T-helper 1 cell (primary cell): ENCODE measurements at regions not wholly inside any gene's neighbourhood (a gene's known extent, or its start where the extent isn't known, plus 50 kb on each side); places are given as distances from the start of the nearest gene placed in this dataset.
A peak's percentile ranks its signal among the peaks of the same experiment; 100 is the strongest.

Source experiments
- DNase-seq, 5 donors: peaks; one replicate each; pipeline ENCODE4 v3.0.0-alpha.2; 2012 to 2020

- no peak for DNase-seq
These were observed 160.1 kb downstream of the TMX1 start for GRCh38 chr14:51400139-51400538.

GRCh38 chr14:51401272-51401671, 161.2 kb downstream of the TMX1 start:
- DNase-seq: no peak

- DNase-seq: no peak
These were observed 161.7 kb downstream of the TMX1 start for GRCh38 chr14:51401756-51402155.

- no peak for DNase-seq
These were observed 170.8 kb downstream of the TMX1 start for GRCh38 chr14:51410897-51411296.

- DNase-seq: peak in 4 of 5 donors; percentile 17 to 74 (median 33)
These were observed 179.6 kb downstream of the TMX1 start for GRCh38 chr14:51419685-51420084.

GRCh38 chr14:51422704-51423103, 182.7 kb downstream of the TMX1 start:
- DNase-seq: no peak

GRCh38 chr14:51424041-51424440, 184.0 kb downstream of the TMX1 start:
- DNase-seq: no peak

GRCh38 chr14:51424561-51425251, 184.7 kb downstream of the TMX1 start:
- DNase-seq: no peak

GRCh38 chr14:51428981-51429380, 188.9 kb downstream of the TMX1 start:
- DNase-seq: no peak

GRCh38 chr14:51430079-51430478, 190.0 kb downstream of the TMX1 start:
- DNase-seq: no peak

- no peak for DNase-seq
These were observed 190.6 kb downstream of the TMX1 start for GRCh38 chr14:51430633-51431032.

GRCh38 chr14:51431033-51431709, 191.1 kb downstream of the TMX1 start:
- no peak for DNase-seq

GRCh38 chr14:51431741-51432140, 191.7 kb downstream of the TMX1 start:
- DNase-seq: no peak

- DNase-seq: no peak
These were observed 192.4 kb downstream of the TMX1 start for GRCh38 chr14:51432302-51432948.

GRCh38 chr14:51436630-51437029, 196.6 kb downstream of the TMX1 start:
- DNase-seq: no peak

GRCh38 chr14:51439896-51440295, 199.8 kb downstream of the TMX1 start:
- DNase-seq: no peak

- no peak for DNase-seq
These were observed 201.0 kb downstream of the TMX1 start for GRCh38 chr14:51441001-51441400.

GRCh38 chr14:51442513-51443175, 202.6 kb downstream of the TMX1 start:
- DNase-seq: no peak

- no peak for DNase-seq
These were observed 203.4 kb downstream of the TMX1 start for GRCh38 chr14:51443195-51444018.

GRCh38 chr14:51444353-51445000, 204.4 kb downstream of the TMX1 start:
- DNase-seq: no peak

GRCh38 chr14:51445001-51445390, 204.9 kb downstream of the TMX1 start:
- no peak for DNase-seq

- DNase-seq: no peak
These were observed 204.9 kb upstream of the FRMD6 start for GRCh38 chr14:51446771-51447170.
